GM18505 (cell line): ENCODE measurements at regions not wholly inside any gene's neighbourhood (a gene's known extent, or its start where the extent isn't known, plus 50 kb on each side); places are given as distances from the start of the nearest gene placed in this dataset.
"Not testable (repeated sequence)": the region's sequence is repeated elsewhere in the genome, so short reads cannot be mapped to it uniquely, and the experiment has no call there.

ENCODE experiments used
- ATAC-seq: cut with Tn5 transposase; IDR thresholded peaks from one replicate; pipeline ENCODE4 v1.9.1; 2021; ENCODE audit not compliant: unreplicated experiment
- POLR2A ChIP-seq: IDR thresholded peaks from 4 replicates; pipeline ENCODE4 v1.6.1; 2011; ENCODE audit warnings: borderline replicate concordance; ENCODE audit not compliant: insufficient read depth, insufficient read length; ENCODE audit errors: extremely low read depth

GRCh38 chr2:147420947-147421675, 423.7 kb upstream of the ACVR2A start:
- no peak for TF ChIP-seq POLR2A

DNA sequence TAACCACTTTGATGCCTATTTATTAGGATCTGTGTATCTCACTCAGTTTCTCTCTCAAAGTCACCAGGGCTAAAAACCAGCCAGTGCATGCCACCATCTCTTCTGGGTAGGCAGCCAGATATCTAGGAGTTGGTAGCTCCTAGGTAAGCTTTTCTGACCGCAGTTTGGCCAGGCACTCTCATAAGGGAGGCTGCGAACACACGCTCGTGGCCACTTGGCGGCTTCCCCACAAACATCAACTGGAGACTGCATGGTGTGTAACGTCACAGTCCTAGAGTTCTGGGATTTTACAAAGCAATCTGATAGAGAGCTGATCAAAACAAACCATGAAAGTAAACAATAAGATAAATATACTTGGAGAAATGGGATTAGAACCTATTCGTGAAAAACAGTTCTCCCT, 424.3 kb upstream of the ACVR2A start:
- ATAC-seq = no peak
- no peak for TF ChIP-seq POLR2A

More at GRCh38 chr2:147420947-147421675, 423.7 kb upstream of the ACVR2A start:
- ATAC-seq = no peak

- no peak for TF ChIP-seq POLR2A
- ATAC-seq = no peak
Measured at GRCh38 chr2:147416099-147416498, 428.7 kb upstream of the ACVR2A start.

GRCh38 chr2:147414656-147415055, 430.2 kb upstream of the ACVR2A start:
- ATAC-seq = not testable (repeated sequence)

DNA sequence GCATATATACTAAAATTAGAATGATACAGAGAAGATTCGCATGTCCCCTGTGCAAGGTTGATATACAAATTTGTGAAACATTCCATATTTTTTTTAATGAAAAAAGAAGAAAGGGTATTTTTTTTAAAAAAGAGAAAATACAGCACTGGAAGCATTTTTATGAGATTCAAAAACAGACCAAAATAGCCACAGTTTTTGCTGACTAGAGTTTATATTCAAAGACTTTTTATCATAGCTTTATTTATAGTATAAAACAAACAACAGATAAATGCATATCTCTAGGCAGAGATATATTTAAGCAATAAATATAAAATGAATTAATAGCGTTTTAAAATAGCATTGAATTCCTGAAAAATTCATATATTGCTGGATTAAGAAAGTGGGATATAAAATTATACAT, 436.5 kb upstream of the ACVR2A start:
- no peak for TF ChIP-seq POLR2A
- no peak for ATAC-seq

- ATAC-seq = peak; percentile 58
- no peak for TF ChIP-seq POLR2A
Measured at GRCh38 chr2:147405651-147406050, 439.2 kb upstream of the ACVR2A start.

DNA sequence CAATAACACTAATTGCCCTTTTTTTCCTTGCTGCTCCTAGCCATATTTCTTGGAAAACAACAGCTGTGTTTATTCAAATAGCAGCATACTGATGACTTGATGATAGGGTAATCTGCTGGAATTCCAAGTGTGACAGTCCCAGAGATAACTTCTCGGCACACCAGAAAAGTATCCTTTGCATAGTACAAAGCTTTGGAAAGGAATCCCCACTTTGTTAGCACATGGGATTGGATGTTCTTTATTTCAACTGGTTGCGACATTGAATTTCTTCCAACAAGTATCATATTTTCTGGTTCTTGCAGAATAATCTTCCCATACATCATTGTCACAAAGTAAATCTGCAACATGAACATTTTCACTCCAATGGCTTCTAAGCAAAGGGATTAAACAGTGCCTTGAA, 445.8 kb upstream of the ACVR2A start:
- TF ChIP-seq POLR2A = no peak
- no peak for ATAC-seq

- ATAC-seq = no peak
- no peak for TF ChIP-seq POLR2A
Measured at GRCh38 chr2:147398301-147398700, 446.5 kb upstream of the ACVR2A start.

- no peak for ATAC-seq
Measured at GRCh38 chr2:147396890-147397289, 447.9 kb upstream of the ACVR2A start.

DNA sequence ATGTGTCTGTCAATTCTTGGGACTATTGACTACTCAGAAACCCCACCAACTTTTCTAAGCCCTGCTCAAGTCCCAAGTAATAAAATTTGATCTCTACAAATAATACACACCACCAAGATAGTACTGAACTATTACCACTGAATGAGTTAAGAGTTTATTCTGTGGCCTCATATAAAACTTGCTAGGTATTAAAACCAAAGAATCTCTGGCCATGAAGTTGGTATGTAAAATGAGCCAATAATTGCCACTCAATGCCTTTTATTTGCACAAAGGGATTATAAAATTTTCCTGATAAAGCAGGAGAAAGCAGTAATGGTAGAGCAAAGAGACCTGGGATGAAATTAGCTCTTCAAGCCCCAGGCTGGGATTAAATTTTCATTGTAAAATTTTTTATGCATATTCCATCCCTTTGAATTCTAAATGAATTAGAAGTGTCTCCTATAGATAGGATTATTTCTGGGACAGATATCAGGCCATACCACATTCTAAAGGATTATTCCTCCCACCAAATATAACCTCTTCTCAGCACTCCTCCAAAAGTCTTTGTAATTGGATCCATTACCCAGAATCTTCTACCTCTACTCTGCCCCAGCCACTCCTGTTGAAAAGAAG, 450.5 kb upstream of the ACVR2A start:
- TF ChIP-seq POLR2A = no peak
- ATAC-seq = no peak

More at GRCh38 chr2:147396890-147397289, 447.9 kb upstream of the ACVR2A start:
- no peak for TF ChIP-seq POLR2A

GRCh38 chr2:147392180-147392579, 452.6 kb upstream of the ACVR2A start:
- no peak for TF ChIP-seq POLR2A
- ATAC-seq = no peak

- ATAC-seq = no peak
- no peak for TF ChIP-seq POLR2A
Measured at GRCh38 chr2:147390475-147390874, 454.4 kb upstream of the ACVR2A start.

GRCh38 chr2:147389218-147389617, 455.6 kb upstream of the ACVR2A start:
- ATAC-seq = no peak
- TF ChIP-seq POLR2A = no peak

DNA sequence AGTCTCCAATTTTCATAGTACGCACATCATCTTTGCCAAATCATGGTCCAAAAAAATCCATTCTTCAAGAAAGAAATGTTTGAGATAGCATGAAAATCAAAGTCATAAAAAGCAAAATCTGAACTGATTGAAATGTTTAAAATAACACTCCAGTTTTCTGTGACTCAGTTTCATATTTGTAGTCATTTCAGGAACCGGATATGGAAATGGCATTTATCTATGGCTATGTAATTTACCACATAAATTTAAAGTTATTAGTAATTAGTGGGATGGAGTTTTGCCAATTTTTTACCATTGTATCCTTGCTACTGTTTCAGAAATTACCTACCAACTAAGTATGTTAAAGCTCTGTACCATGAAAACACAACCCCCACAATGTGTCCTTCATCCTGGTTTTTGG, 456.6 kb upstream of the ACVR2A start:
- no peak for ATAC-seq

More for the DNA sequence above, 456.6 kb upstream of the ACVR2A start:
- no peak for TF ChIP-seq POLR2A
